GM23338 (cell line): ENCODE measurements at regions not wholly inside any gene's neighbourhood (a gene's known extent, or its start where the extent isn't known, plus 50 kb on each side); places are given as distances from the start of the nearest gene placed in this dataset.

Experiments
- ATAC-seq: fragments of 200-7000 bp; cut with Tn5 transposase; 3 replicates; pipeline ENCODE4 v1.9.1; 2020
- DNase-seq: peaks from one replicate; pipeline ENCODE4 v3.0.0-alpha.2; 2015; ENCODE audit warnings: low spot score
- H2AFZ ChIP-seq: fragments of 200-600 bp; sonication (generic); 2 replicates; pipeline ENCODE4 v1.8.0; 2016; ENCODE audit warnings: antibody characterized with exemption, mild to moderate bottlenecking, moderate library complexity
- H3F3A ChIP-seq: fragments of 200-600 bp; sonication (generic); replicated peaks from 2 replicates; pipeline ENCODE4 v1.8.0; 2017; ENCODE audit warnings: antibody characterized with exemption, mixed run types, low read depth
- H3K27ac ChIP-seq: fragments of 200-600 bp; sonication (generic); 2 replicates; pipeline ENCODE4 v1.6.1; 2016; ENCODE audit warnings: low read depth
- H3K27me3 ChIP-seq: fragments of 200-600 bp; sonication (generic); 2 replicates; pipeline ENCODE4 v1.8.0; 2016; ENCODE audit warnings: mild to moderate bottlenecking, mixed run types, moderate library complexity; ENCODE audit not compliant: insufficient read depth
- H3K36me3 ChIP-seq: fragments of 200-600 bp; sonication (generic); 2 replicates; pipeline ENCODE4 v1.8.0; 2016; ENCODE audit warnings: mild to moderate bottlenecking; ENCODE audit not compliant: insufficient read depth
- H3K4me1 ChIP-seq: fragments of 200-600 bp; sonication (generic); 2 replicates; pipeline ENCODE4 v1.8.0; 2016; ENCODE audit warnings: mild to moderate bottlenecking, moderate library complexity; ENCODE audit not compliant: insufficient read depth
- H3K4me2 ChIP-seq: fragments of 200-600 bp; sonication (generic); 2 replicates; pipeline ENCODE4 v1.7.1; 2017; ENCODE audit warnings: mixed run types
- H3K4me3 ChIP-seq: fragments of 200-600 bp; sonication (generic); 2 replicates; pipeline ENCODE4 v1.6.1; 2016; ENCODE audit warnings: mixed run types
- H3K79me2 ChIP-seq: fragments of 200-600 bp; sonication (generic); replicated peaks from 2 replicates; pipeline ENCODE4 v1.8.0; 2017; ENCODE audit warnings: mild to moderate bottlenecking; ENCODE audit not compliant: insufficient read depth
- H3K9me2 ChIP-seq: fragments of 200-600 bp; sonication (generic); 2 replicates; pipeline ENCODE4 v1.8.0; 2017; ENCODE audit not compliant: insufficient read depth
- H4K20me1 ChIP-seq: fragments of 200-600 bp; sonication (generic); replicated peaks from 2 replicates; pipeline ENCODE4 v1.8.0; 2017; ENCODE audit warnings: mild to moderate bottlenecking; ENCODE audit not compliant: insufficient read depth
- H3K27ac Mint-ChIP-seq: 2 replicates; pipeline ENCODE4 v1.8.0; 2020; ENCODE audit warnings: inconsistent platforms, mild to moderate bottlenecking, moderate library complexity, mixed read lengths
- H3K27me3 Mint-ChIP-seq: 3 replicates; pipeline ENCODE4 v1.8.0; 2022; ENCODE audit warnings: low read depth, mild to moderate bottlenecking, moderate library complexity, mixed read lengths, inconsistent platforms; ENCODE audit not compliant: insufficient read depth, poor library complexity
- H3K36me3 Mint-ChIP-seq: 3 replicates; pipeline ENCODE4 v1.8.0; 2021; ENCODE audit warnings: low read depth, mild to moderate bottlenecking, inconsistent platforms, moderate library complexity, mixed read lengths
- H3K4me1 Mint-ChIP-seq: 3 replicates; pipeline ENCODE4 v1.8.0; 2020; ENCODE audit warnings: mild to moderate bottlenecking, inconsistent platforms, mixed read lengths
- H3K4me3 Mint-ChIP-seq: 3 replicates; pipeline ENCODE4 v1.8.0; 2021; ENCODE audit warnings: moderate library complexity, mild to moderate bottlenecking, inconsistent platforms, mixed read lengths
- H3K9me3 Mint-ChIP-seq: 3 replicates; pipeline ENCODE4 v1.8.0; 2020; ENCODE audit warnings: moderate library complexity, mild to moderate bottlenecking, inconsistent platforms, mixed read lengths
- CREB1 ChIP-seq: fragments of 250-450 bp; sonication (Bioruptor Pico); IDR thresholded peaks from 2 replicates; pipeline ENCODE4 v1.5.0; 2020; ENCODE audit warnings: low read depth, mild to moderate bottlenecking, moderate library complexity
- EZH2 ChIP-seq: fragments of 200-600 bp; sonication (generic); IDR thresholded peaks from one replicate; pipeline ENCODE4 v1.8.0; 2017; ENCODE audit warnings: antibody characterized with exemption, mild to moderate bottlenecking, low read depth; ENCODE audit not compliant: unreplicated experiment
- EZH2phosphoT487 ChIP-seq: fragments of 200-600 bp; sonication (generic); IDR thresholded peaks from one replicate; pipeline ENCODE4 v1.8.1; 2018; ENCODE audit warnings: antibody characterized with exemption; ENCODE audit not compliant: unreplicated experiment
- JUNB ChIP-seq: IDR thresholded peaks from one replicate; pipeline ENCODE4 v1.6.1; 2016; ENCODE audit warnings: antibody characterized with exemption; ENCODE audit not compliant: unreplicated experiment
- NANOG ChIP-seq: IDR thresholded peaks from 2 replicates; pipeline ENCODE4 v1.6.1; 2016; ENCODE audit warnings: antibody characterized with exemption, borderline replicate concordance
- POLR2AphosphoS5 ChIP-seq: IDR thresholded peaks from 2 replicates; pipeline ENCODE4 v1.6.1; 2016; ENCODE audit warnings: antibody characterized with exemption, low read depth
- STAT1 ChIP-seq: IDR thresholded peaks from one replicate; pipeline ENCODE4 v1.6.1; 2016; ENCODE audit warnings: antibody characterized with exemption; ENCODE audit not compliant: unreplicated experiment
- ZNF114 ChIP-seq: fragments of 250-450 bp; sonication (Bioruptor Pico); IDR thresholded peaks from 2 replicates; pipeline ENCODE4 v1.5.0; 2020; ENCODE audit warnings: mild to moderate bottlenecking, moderate library complexity
- ZNF331 ChIP-seq: fragments of 250-450 bp; sonication (Bioruptor Pico); IDR thresholded peaks from 2 replicates; pipeline ENCODE4 v1.5.0; 2020; ENCODE audit warnings: low read depth, mild to moderate bottlenecking, moderate library complexity
- TF ChIP-seq, protein P1 (sequence below): fragments of 250-450 bp; sonication (Bioruptor Pico); IDR thresholded peaks from 2 replicates; pipeline ENCODE4 v1.5.0; 2020; ENCODE audit warnings: mild to moderate bottlenecking, moderate library complexity
- TF ChIP-seq, protein P2 (sequence below): IDR thresholded peaks from 2 replicates; pipeline ENCODE4 v1.6.1; 2016; ENCODE audit warnings: antibody characterized with exemption
- TF ChIP-seq, protein P3 (sequence below), 2 experiments: fragments of 200-600 bp in 1 of 2; sonication (generic) in 1 of 2; conservative IDR thresholded peaks; 2 replicates each; pipeline versions ENCODE4 v1.5.1 to v1.6.1; 2016 to 2017; ENCODE audit warnings: antibody characterized with exemption in 2 of 2, low read depth in 2 of 2, mild to moderate bottlenecking in 2 of 2, moderate library complexity in 1 of 2
- TF ChIP-seq, protein P4 (sequence below): IDR thresholded peaks from one replicate; pipeline ENCODE4 v1.6.1; 2018; ENCODE audit warnings: antibody characterized with exemption; ENCODE audit not compliant: unreplicated experiment

DNA sequence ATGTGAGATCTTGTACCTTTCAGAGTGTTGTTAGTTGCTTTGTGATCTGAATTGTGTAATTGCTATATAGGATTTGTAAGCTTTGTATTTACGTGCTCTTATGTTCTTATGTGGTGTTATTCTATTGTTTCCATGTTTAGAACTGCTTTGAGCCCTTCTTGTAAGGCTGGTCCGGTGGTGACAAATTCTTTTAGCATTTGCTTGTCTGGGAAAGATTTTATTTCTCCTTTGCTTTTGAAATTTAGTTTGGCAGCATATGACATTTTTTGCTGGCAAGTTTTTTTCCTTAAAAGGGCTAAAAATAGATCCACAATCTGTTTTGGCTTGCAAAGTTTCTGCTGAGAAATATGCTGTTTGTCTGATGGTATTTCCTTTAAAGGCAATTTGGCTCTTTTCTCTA lies 1089.2 kb upstream of the PCDH9 start:
- Histone ChIP-seq H3K9me2 (peaks cover 7% of the 10 kb centered on the region), H3K4me2 (no peak overlapping the region), H3K79me2 (no peaks in the 10 kb centered on the region), H3F3A (no peaks in the 10 kb centered on the region), H3K36me3 (no peaks in the 10 kb centered on the region; the same call in 1 of the 2 replicates), H3K4me3 (no peak overlapping the region), H3K27me3 (no peaks in the 10 kb centered on the region), H2AFZ (no peak overlapping the region), H4K20me1 (no peaks in the 10 kb centered on the region), H3K27ac (no peak overlapping the region), H3K4me1 (no peaks in the 10 kb centered on the region)
- no peak for DNase-seq
- peaks cover 16% of the 10 kb centered on the region for H3K9me3 Mint-ChIP-seq
- H3K27ac Mint-ChIP-seq = no peak overlapping the region
- H3K4me1 Mint-ChIP-seq = no peaks in the 10 kb centered on the region
- ATAC-seq = no peak
- TF ChIP-seq, protein P1, sequence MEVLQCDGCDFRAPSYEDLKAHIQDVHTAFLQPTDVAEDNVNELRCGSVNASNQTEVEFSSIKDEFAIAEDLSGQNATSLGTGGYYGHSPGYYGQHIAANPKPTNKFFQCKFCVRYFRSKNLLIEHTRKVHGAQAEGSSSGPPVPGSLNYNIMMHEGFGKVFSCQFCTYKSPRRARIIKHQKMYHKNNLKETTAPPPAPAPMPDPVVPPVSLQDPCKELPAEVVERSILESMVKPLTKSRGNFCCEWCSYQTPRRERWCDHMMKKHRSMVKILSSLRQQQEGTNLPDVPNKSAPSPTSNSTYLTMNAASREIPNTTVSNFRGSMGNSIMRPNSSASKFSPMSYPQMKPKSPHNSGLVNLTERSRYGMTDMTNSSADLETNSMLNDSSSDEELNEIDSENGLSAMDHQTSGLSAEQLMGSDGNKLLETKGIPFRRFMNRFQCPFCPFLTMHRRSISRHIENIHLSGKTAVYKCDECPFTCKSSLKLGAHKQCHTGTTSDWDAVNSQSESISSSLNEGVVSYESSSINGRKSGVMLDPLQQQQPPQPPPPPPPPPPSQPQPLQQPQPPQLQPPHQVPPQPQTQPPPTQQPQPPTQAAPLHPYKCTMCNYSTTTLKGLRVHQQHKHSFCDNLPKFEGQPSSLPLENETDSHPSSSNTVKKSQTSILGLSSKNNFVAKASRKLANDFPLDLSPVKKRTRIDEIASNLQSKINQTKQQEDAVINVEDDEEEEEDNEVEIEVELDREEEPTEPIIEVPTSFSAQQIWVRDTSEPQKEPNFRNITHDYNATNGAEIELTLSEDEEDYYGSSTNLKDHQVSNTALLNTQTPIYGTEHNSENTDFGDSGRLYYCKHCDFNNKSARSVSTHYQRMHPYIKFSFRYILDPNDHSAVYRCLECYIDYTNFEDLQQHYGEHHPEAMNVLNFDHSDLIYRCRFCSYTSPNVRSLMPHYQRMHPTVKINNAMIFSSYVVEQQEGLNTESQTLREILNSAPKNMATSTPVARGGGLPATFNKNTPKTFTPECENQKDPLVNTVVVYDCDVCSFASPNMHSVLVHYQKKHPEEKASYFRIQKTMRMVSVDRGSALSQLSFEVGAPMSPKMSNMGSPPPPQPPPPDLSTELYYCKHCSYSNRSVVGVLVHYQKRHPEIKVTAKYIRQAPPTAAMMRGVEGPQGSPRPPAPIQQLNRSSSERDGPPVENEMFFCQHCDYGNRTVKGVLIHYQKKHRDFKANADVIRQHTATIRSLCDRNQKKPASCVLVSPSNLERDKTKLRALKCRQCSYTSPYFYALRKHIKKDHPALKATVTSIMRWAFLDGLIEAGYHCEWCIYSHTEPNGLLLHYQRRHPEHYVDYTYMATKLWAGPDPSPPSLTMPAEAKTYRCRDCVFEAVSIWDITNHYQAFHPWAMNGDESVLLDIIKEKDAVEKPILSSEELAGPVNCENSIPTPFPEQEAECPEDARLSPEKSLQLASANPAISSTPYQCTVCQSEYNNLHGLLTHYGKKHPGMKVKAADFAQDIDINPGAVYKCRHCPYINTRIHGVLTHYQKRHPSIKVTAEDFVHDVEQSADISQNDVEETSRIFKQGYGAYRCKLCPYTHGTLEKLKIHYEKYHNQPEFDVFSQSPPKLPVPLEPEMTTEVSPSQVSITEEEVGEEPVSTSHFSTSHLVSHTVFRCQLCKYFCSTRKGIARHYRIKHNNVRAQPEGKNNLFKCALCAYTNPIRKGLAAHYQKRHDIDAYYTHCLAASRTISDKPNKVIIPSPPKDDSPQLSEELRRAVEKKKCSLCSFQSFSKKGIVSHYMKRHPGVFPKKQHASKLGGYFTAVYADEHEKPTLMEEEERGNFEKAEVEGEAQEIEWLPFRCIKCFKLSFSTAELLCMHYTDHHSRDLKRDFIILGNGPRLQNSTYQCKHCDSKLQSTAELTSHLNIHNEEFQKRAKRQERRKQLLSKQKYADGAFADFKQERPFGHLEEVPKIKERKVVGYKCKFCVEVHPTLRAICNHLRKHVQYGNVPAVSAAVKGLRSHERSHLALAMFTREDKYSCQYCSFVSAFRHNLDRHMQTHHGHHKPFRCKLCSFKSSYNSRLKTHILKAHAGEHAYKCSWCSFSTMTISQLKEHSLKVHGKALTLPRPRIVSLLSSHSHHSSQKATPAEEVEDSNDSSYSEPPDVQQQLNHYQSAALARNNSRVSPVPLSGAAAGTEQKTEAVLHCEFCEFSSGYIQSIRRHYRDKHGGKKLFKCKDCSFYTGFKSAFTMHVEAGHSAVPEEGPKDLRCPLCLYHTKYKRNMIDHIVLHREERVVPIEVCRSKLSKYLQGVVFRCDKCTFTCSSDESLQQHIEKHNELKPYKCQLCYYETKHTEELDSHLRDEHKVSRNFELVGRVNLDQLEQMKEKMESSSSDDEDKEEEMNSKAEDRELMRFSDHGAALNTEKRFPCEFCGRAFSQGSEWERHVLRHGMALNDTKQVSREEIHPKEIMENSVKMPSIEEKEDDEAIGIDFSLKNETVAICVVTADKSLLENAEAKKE = no peak
- TF ChIP-seq STAT1 (no peak), CREB1 (CRISPR knock-in tag) (no peak), ZNF114 (CRISPR knock-in tag) (no peak), EZH2 (no peak), ZNF331 (CRISPR knock-in tag) (no peak), EZH2phosphoT487 (no peak), JUNB (no peak), POLR2AphosphoS5 (no peak), NANOG (no peak)
- TF ChIP-seq, protein P2, sequence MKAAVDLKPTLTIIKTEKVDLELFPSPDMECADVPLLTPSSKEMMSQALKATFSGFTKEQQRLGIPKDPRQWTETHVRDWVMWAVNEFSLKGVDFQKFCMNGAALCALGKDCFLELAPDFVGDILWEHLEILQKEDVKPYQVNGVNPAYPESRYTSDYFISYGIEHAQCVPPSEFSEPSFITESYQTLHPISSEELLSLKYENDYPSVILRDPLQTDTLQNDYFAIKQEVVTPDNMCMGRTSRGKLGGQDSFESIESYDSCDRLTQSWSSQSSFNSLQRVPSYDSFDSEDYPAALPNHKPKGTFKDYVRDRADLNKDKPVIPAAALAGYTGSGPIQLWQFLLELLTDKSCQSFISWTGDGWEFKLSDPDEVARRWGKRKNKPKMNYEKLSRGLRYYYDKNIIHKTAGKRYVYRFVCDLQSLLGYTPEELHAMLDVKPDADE = no peak
- TF ChIP-seq, protein P3, sequence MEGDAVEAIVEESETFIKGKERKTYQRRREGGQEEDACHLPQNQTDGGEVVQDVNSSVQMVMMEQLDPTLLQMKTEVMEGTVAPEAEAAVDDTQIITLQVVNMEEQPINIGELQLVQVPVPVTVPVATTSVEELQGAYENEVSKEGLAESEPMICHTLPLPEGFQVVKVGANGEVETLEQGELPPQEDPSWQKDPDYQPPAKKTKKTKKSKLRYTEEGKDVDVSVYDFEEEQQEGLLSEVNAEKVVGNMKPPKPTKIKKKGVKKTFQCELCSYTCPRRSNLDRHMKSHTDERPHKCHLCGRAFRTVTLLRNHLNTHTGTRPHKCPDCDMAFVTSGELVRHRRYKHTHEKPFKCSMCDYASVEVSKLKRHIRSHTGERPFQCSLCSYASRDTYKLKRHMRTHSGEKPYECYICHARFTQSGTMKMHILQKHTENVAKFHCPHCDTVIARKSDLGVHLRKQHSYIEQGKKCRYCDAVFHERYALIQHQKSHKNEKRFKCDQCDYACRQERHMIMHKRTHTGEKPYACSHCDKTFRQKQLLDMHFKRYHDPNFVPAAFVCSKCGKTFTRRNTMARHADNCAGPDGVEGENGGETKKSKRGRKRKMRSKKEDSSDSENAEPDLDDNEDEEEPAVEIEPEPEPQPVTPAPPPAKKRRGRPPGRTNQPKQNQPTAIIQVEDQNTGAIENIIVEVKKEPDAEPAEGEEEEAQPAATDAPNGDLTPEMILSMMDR (conservative IDR thresholded peaks at IDR 0.05; ENCODE audit: low read depth in 2 of 2) = no peak
- TF ChIP-seq, protein P4, sequence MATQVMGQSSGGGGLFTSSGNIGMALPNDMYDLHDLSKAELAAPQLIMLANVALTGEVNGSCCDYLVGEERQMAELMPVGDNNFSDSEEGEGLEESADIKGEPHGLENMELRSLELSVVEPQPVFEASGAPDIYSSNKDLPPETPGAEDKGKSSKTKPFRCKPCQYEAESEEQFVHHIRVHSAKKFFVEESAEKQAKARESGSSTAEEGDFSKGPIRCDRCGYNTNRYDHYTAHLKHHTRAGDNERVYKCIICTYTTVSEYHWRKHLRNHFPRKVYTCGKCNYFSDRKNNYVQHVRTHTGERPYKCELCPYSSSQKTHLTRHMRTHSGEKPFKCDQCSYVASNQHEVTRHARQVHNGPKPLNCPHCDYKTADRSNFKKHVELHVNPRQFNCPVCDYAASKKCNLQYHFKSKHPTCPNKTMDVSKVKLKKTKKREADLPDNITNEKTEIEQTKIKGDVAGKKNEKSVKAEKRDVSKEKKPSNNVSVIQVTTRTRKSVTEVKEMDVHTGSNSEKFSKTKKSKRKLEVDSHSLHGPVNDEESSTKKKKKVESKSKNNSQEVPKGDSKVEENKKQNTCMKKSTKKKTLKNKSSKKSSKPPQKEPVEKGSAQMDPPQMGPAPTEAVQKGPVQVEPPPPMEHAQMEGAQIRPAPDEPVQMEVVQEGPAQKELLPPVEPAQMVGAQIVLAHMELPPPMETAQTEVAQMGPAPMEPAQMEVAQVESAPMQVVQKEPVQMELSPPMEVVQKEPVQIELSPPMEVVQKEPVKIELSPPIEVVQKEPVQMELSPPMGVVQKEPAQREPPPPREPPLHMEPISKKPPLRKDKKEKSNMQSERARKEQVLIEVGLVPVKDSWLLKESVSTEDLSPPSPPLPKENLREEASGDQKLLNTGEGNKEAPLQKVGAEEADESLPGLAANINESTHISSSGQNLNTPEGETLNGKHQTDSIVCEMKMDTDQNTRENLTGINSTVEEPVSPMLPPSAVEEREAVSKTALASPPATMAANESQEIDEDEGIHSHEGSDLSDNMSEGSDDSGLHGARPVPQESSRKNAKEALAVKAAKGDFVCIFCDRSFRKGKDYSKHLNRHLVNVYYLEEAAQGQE = no peak
- H3K4me3 Mint-ChIP-seq = no peak overlapping the region
- H3K27me3 Mint-ChIP-seq = no peaks in the 10 kb centered on the region
- H3K36me3 Mint-ChIP-seq = peaks cover 7% of the 10 kb centered on the region; the same call in 2 of the 3 replicates
